H1 (cell line): ENCODE measurements at regions not wholly inside any gene's neighbourhood (a gene's known extent, or its start where the extent isn't known, plus 50 kb on each side); places are given as distances from the start of the nearest gene placed in this dataset.

Experiments
- CTCF ChIA-PET: fragments of 300-600 bp; sonication (Branson Sonifier 250); formaldehyde crosslinking; loops from one replicate; lab custom pipeline; 2021; ENCODE audit not compliant: partially characterized antibody; lab: Charles Lee
- POLR2A ChIA-PET: fragments of 300-600 bp; sonication (Branson Sonifier 250); formaldehyde crosslinking; loops from one replicate; lab custom pipeline; 2021; ENCODE audit warnings: inconsistent platforms; ENCODE audit not compliant: partially characterized antibody; lab: Charles Lee
- DNase-seq, 2 experiments: peaks; one replicate each; pipeline versions ENCODE4 v3.0.0 to v3.0.0-alpha.2; 2010 to 2022; ENCODE audit warnings: low spot score in 2 of 2, low read depth in 1 of 2, mixed read lengths in 1 of 2
- FAIRE-seq: peaks from 2 replicates; lab custom pipeline; 2011; peaks lifted over from hg19 to GRCh38; lab: Jason Lieb, UNC
- H2AFZ ChIP-seq: 2 replicates; pipeline ENCODE4 v1.8.1; 2012; ENCODE audit warnings: low read length, inconsistent platforms
- H2AK5ac ChIP-seq: 2 replicates; pipeline ENCODE4 v1.6.1; 2013; ENCODE audit warnings: low read depth, low read length
- H2BK120ac ChIP-seq: replicated peaks from 2 replicates; pipeline ENCODE3; 2013; ENCODE audit warnings: low read depth, low read length, inconsistent platforms
- H2BK12ac ChIP-seq: 2 replicates; pipeline ENCODE4 v1.6.1; 2013; ENCODE audit warnings: low read depth, low read length
- H2BK15ac ChIP-seq: 2 replicates; pipeline ENCODE4 v1.6.1; 2013; ENCODE audit warnings: low read length
- H2BK20ac ChIP-seq: 2 replicates; pipeline ENCODE4 v1.6.1; 2013; ENCODE audit warnings: low read length
- H2BK5ac ChIP-seq: 2 replicates; pipeline ENCODE4 v1.6.1; 2013; ENCODE audit warnings: low read depth, low read length
- H3K14ac ChIP-seq: 2 replicates; pipeline ENCODE4 v1.6.1; 2013; ENCODE audit warnings: inconsistent platforms; ENCODE audit not compliant: insufficient read length
- H3K18ac ChIP-seq: 2 replicates; pipeline ENCODE4 v1.6.1; 2013; ENCODE audit warnings: low read length; ENCODE audit errors: extremely low read depth
- H3K23ac ChIP-seq: 2 replicates; pipeline ENCODE4 v1.6.1; 2013; ENCODE audit warnings: inconsistent platforms; ENCODE audit not compliant: insufficient read length
- H3K23me2 ChIP-seq: 2 replicates; pipeline ENCODE4 v1.6.1; 2013; ENCODE audit warnings: low read depth, low read length
- H3K27ac ChIP-seq: 2 replicates; pipeline ENCODE4 v1.6.1; 2011; ENCODE audit warnings: low read depth, low read length, inconsistent platforms
- H3K27me3 ChIP-seq, 4 experiments: replicated peaks in 1 of 4; 1 replicate in 1 of 4; 2 replicates in 3 of 4; pipeline versions ENCODE4 v1.6.1 to v1.8.1; 2011 to 2013; ENCODE audit warnings: low read length in 3 of 4, mild to moderate bottlenecking in 3 of 4, inconsistent platforms in 2 of 4, mixed read lengths in 2 of 4, moderate library complexity in 1 of 4; ENCODE audit not compliant: control insufficient read depth in 3 of 4, insufficient read depth in 3 of 4; ENCODE audit errors: extremely low read depth in 1 of 4
- H3K36me3 ChIP-seq, 4 experiments: 2 replicates each; pipeline versions ENCODE4 v1.6.1 to v1.8.1; 2011 to 2013; ENCODE audit warnings: mild to moderate bottlenecking in 4 of 4, low read length in 3 of 4, moderate library complexity in 2 of 4, control low read depth in 1 of 4, inconsistent platforms in 1 of 4; ENCODE audit not compliant: insufficient read depth in 4 of 4, control insufficient read depth in 2 of 4
- H3K4ac ChIP-seq: replicated peaks from 2 replicates; pipeline ENCODE3; 2013; ENCODE audit warnings: low read length, low read depth, mixed read lengths, inconsistent platforms; ENCODE audit not compliant: insufficient read length
- H3K4me1 ChIP-seq, 4 experiments: replicated peaks in 1 of 4; 1 replicate in 1 of 4; 2 replicates in 3 of 4; pipeline versions ENCODE4 v1.6.1 to v1.8.1; 2011 to 2013; ENCODE audit warnings: low read length in 3 of 4, inconsistent platforms in 2 of 4, mixed read lengths in 1 of 4; ENCODE audit not compliant: insufficient read depth in 4 of 4, control insufficient read depth in 3 of 4
- H3K4me2 ChIP-seq, 2 experiments: 2 replicates each; pipeline versions ENCODE4 v1.6.1 to v1.8.1; 2011 to 2013; ENCODE audit warnings: low read depth in 2 of 2, low read length in 2 of 2, control low read depth in 1 of 2, inconsistent platforms in 1 of 2, mild to moderate bottlenecking in 1 of 2; ENCODE audit not compliant: insufficient read depth in 1 of 2
- H3K4me3 ChIP-seq, 4 experiments: fragments of 200-600, 300-600 bp in 1 of 4; sonication (generic), shearing (Covaris generic), sonication (Bioruptor Twin) in 1 of 4; 2 replicates each; pipeline versions ENCODE4 v1.5.1 to v1.8.1; 2011 to 2016; ENCODE audit warnings: low read length in 4 of 4, low read depth in 3 of 4, control low read depth in 2 of 4, inconsistent platforms in 2 of 4, mild to moderate bottlenecking in 2 of 4, mixed read lengths in 1 of 4, moderate library complexity in 1 of 4; ENCODE audit not compliant: insufficient read depth in 2 of 4; ENCODE audit errors: extremely low read depth in 1 of 4
- H3K56ac ChIP-seq: replicated peaks from 2 replicates; pipeline ENCODE3; 2013; ENCODE audit warnings: low read depth, mild to moderate bottlenecking, mixed read lengths, low read length, inconsistent platforms; ENCODE audit not compliant: insufficient read length
- H3K79me1 ChIP-seq: 2 replicates; pipeline ENCODE4 v1.6.1; 2013; ENCODE audit warnings: low read depth, low read length, control low read depth
- H3K79me2 ChIP-seq, 2 experiments: 2 replicates each; pipeline versions ENCODE4 v1.6.1 to v1.8.1; 2012 to 2013; ENCODE audit warnings: low read length in 2 of 2, mild to moderate bottlenecking in 2 of 2, inconsistent platforms in 1 of 2; ENCODE audit not compliant: insufficient read depth in 2 of 2, control insufficient read depth in 1 of 2
- H3K9ac ChIP-seq, 4 experiments: replicated peaks in 1 of 4; 1 replicate in 1 of 4; 2 replicates in 3 of 4; pipeline versions ENCODE4 v1.6.1 to v1.8.1; 2011 to 2013; ENCODE audit warnings: low read depth in 3 of 4, low read length in 3 of 4, control low read depth in 2 of 4, mild to moderate bottlenecking in 2 of 4, moderate library complexity in 2 of 4, inconsistent platforms in 1 of 4; ENCODE audit errors: extremely low read depth in 1 of 4
- H3K9me3 ChIP-seq, 2 experiments: 2 replicates each; pipeline versions ENCODE4 v1.6.1 to v1.8.1; 2012 to 2013; ENCODE audit warnings: mild to moderate bottlenecking in 2 of 2, moderate library complexity in 2 of 2, control low read depth in 1 of 2, inconsistent platforms in 1 of 2, low read depth in 1 of 2, low read length in 1 of 2, mixed read lengths in 1 of 2; ENCODE audit not compliant: insufficient read depth in 2 of 2
- H4K20me1 ChIP-seq, 2 experiments: replicated peaks in 1 of 2; 2 replicates each; pipeline versions ENCODE3 to v1.8.1; 2011 to 2013; ENCODE audit warnings: inconsistent platforms in 2 of 2, low read length in 2 of 2, mild to moderate bottlenecking in 1 of 2; ENCODE audit not compliant: insufficient read depth in 2 of 2, control insufficient read depth in 1 of 2
- H4K5ac ChIP-seq: 2 replicates; pipeline ENCODE4 v1.6.1; 2013; ENCODE audit warnings: low read length, low read depth, mixed read lengths, inconsistent platforms; ENCODE audit not compliant: insufficient read length
- H4K8ac ChIP-seq: 2 replicates; pipeline ENCODE4 v1.8.0; 2013; ENCODE audit warnings: mild to moderate bottlenecking, moderate library complexity, low read length, inconsistent platforms; ENCODE audit not compliant: insufficient read depth; ENCODE audit errors: extremely low read depth
- H4K91ac ChIP-seq: replicated peaks from 2 replicates; pipeline ENCODE3; 2013; ENCODE audit warnings: low read length, mixed read lengths, inconsistent platforms; ENCODE audit not compliant: insufficient read length
- BCL11A ChIP-seq, 2 experiments: IDR thresholded peaks; one replicate each; pipeline ENCODE4 v1.6.1; 2011; ENCODE audit warnings: low read depth in 2 of 2, low read length in 2 of 2, mild to moderate bottlenecking in 2 of 2
- CHD1 ChIP-seq: IDR thresholded peaks from 2 replicates; pipeline ENCODE4 v1.6.1; 2012; ENCODE audit warnings: low read depth, low read length, improper control_type of control experiment
- CREB1 ChIP-seq: IDR thresholded peaks from 2 replicates; pipeline ENCODE4 v1.6.1; 2012; ENCODE audit warnings: inconsistent platforms
- EZH2 ChIP-seq: fragments of 200-600 bp; sonication (generic); IDR thresholded peaks from 2 replicates; pipeline ENCODE4 v1.7.1; 2012; ENCODE audit warnings: low read depth, mild to moderate bottlenecking, moderate library complexity, low read length, inconsistent platforms; ENCODE audit not compliant: severe bottlenecking
- GABPA ChIP-seq: IDR thresholded peaks from 2 replicates; pipeline ENCODE4 v1.6.1; 2011; ENCODE audit warnings: mild to moderate bottlenecking, low read length, moderate library complexity, borderline replicate concordance; ENCODE audit not compliant: insufficient read depth
- RXRA ChIP-seq: IDR thresholded peaks from 2 replicates; pipeline ENCODE4 v1.6.1; 2011; ENCODE audit warnings: low read depth, mild to moderate bottlenecking, low read length, moderate library complexity; ENCODE audit not compliant: insufficient read depth
- SRF ChIP-seq: IDR thresholded peaks from 2 replicates; pipeline ENCODE4 v1.6.1; 2011; ENCODE audit warnings: mild to moderate bottlenecking, low read depth, low read length, moderate library complexity
- TCF12 ChIP-seq: IDR thresholded peaks from 2 replicates; pipeline ENCODE4 v1.6.1; 2011; ENCODE audit warnings: low read depth, mild to moderate bottlenecking, low read length
- WGBS, 2 experiments: shearing (Covaris generic) in 1 of 2; methylation state at CpG; one replicate each; pipeline versions ENCODE4 v1.1.6 to v1.1.7; 2013 to 2015; ENCODE audit warnings: low lambda C conversion rate in 2 of 2, mixed read lengths in 2 of 2, inconsistent platforms in 1 of 2, low coverage in 1 of 2, missing lambda C conversion rate in 1 of 2; ENCODE audit not compliant: insufficient replicate concordance in 2 of 2, insufficient coverage in 1 of 2, insufficient read length in 1 of 2; ENCODE audit errors: extremely low coverage in 1 of 2, missing lambda C conversion rate in 1 of 2; 5-methylcytosine and 5-hydroxymethylcytosine counted together
- TF ChIP-seq, protein P1 (sequence below), 3 experiments: IDR thresholded peaks; 1 replicate in 2 of 3; 2 replicates in 1 of 3; pipeline versions ENCODE4 v1.5.1 to v1.6.1; 2011; ENCODE audit warnings: low read length in 3 of 3, mild to moderate bottlenecking in 3 of 3, inconsistent platforms in 2 of 3, low read depth in 1 of 3, moderate library complexity in 1 of 3; ENCODE audit not compliant: insufficient read depth in 1 of 3; ENCODE audit errors: control extremely low read depth in 1 of 3
- TF ChIP-seq, protein P2 (sequence below): IDR thresholded peaks from 2 replicates; pipeline ENCODE4 v1.6.1; 2012; ENCODE audit warnings: inconsistent platforms

DNA sequence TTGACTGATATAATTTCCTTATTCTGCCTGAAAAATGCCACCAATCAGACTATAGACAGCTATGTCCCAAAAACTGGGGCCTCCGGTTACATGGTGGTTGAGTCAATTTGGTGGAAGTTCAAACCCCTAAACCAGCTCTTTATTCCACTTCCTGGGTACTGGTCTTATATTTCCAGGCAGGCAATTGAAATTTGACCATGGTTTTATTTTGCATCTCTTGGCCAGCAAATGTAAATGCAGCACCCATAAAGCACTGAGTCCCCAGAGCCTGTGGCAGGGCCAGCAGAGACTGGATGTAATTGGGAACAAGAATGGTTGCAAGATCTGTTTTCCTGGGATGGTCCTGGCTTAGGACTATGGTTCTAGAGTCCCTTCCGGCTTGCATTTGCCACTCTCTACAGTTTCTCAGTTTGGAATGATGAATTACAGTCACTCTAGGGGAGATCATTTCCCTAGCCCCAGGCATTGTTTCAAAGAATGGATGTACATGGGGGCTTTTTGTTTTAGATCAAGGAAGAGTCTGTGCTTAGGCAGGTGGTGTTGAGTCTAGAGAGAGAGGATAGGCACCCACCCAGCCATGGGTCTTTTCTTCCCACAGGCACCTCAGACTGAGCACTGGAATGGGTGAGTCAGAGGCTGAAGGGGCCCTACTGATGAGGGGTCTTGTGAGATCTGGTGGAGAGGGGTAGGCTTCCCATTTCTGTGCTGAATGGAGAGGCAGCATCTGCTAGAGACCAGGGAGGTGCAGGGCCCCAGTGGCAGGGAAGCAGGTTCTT is 108.4 kb upstream of the CDC42EP3 start:
- H2AK5ac ChIP-seq: no peak overlapping the region
- no peak overlapping the region for H4K8ac ChIP-seq
- no peaks in the 10 kb centered on the region; a peak in 1 of 4 replicates for H3K9me3 ChIP-seq
- H3K4me3 ChIP-seq: no peak overlapping the region
- no peak overlapping the region for H3K9ac ChIP-seq
- no peaks in the 10 kb centered on the region for H3K23me2 ChIP-seq
- no peak overlapping the region for H2BK20ac ChIP-seq
- no peaks in the 10 kb centered on the region for H3K36me3 ChIP-seq
- no peak overlapping the region for H3K23ac ChIP-seq
- no peak overlapping the region for H4K91ac ChIP-seq
- peaks cover 2 to 6% (median 3%) of the 10 kb centered on the region in 4 experiments; a peak in 4 of 7 replicates for H3K4me1 ChIP-seq
- no peak overlapping the region for H3K4ac ChIP-seq
- H2BK5ac ChIP-seq: no peak overlapping the region
- no peak overlapping the region for H2BK120ac ChIP-seq
- H3K27ac ChIP-seq: no peak overlapping the region
- 100% methylated on average over 2 of the region's 2 CpGs; no CpG with 5 or more reads in 1 of the 2 experiments for WGBS, 2 experiments
- H2AFZ ChIP-seq: no peak overlapping the region
- H3K27me3 ChIP-seq: no peaks in the 10 kb centered on the region
- no peaks in the 10 kb centered on the region for H3K79me2 ChIP-seq
- no peaks in the 10 kb centered on the region for H3K79me1 ChIP-seq
- no peak for DNase-seq
- no peak overlapping the region for H3K4me2 ChIP-seq
- no peak overlapping the region for H2BK12ac ChIP-seq
- H3K56ac ChIP-seq: no peak overlapping the region
- CTCF ChIA-PET: interaction anchor here (0.7 to 1.0 kb wide), 2 partner anchors 22 to 210 kb away, joined by 3 read pairs; no protein-coding TSS in a partner anchor
- POLR2A ChIA-PET: no interaction called here
- FAIRE-seq: no peak
- no peak overlapping the region for H3K18ac ChIP-seq
- no peak overlapping the region for H2BK15ac ChIP-seq
- H4K20me1 ChIP-seq: no peaks in the 10 kb centered on the region
- H3K14ac ChIP-seq: no peak overlapping the region
- H4K5ac ChIP-seq: no peak overlapping the region
- TF ChIP-seq GABPA (no peak), SRF (no peak), CREB1 (no peak), CHD1 (no peak), RXRA (no peak), TCF12 (no peak), BCL11A (IDR thresholded peaks at IDR 0.05; ENCODE audit: low read depth in 2 of 2, low read length in 2 of 2) (no peak), EZH2 (no peak)
- TF ChIP-seq, protein P1, sequence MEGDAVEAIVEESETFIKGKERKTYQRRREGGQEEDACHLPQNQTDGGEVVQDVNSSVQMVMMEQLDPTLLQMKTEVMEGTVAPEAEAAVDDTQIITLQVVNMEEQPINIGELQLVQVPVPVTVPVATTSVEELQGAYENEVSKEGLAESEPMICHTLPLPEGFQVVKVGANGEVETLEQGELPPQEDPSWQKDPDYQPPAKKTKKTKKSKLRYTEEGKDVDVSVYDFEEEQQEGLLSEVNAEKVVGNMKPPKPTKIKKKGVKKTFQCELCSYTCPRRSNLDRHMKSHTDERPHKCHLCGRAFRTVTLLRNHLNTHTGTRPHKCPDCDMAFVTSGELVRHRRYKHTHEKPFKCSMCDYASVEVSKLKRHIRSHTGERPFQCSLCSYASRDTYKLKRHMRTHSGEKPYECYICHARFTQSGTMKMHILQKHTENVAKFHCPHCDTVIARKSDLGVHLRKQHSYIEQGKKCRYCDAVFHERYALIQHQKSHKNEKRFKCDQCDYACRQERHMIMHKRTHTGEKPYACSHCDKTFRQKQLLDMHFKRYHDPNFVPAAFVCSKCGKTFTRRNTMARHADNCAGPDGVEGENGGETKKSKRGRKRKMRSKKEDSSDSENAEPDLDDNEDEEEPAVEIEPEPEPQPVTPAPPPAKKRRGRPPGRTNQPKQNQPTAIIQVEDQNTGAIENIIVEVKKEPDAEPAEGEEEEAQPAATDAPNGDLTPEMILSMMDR (IDR thresholded peaks at IDR 0.05; ENCODE audit: control extremely low read depth in 1 of 3, insufficient read depth in 1 of 3, low read depth in 1 of 3, low read length in 3 of 3): no peak
- TF ChIP-seq, protein P2, sequence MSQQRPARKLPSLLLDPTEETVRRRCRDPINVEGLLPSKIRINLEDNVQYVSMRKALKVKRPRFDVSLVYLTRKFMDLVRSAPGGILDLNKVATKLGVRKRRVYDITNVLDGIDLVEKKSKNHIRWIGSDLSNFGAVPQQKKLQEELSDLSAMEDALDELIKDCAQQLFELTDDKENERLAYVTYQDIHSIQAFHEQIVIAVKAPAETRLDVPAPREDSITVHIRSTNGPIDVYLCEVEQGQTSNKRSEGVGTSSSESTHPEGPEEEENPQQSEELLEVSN: no peak
